ENCODE measurements at regions not wholly inside any gene's neighbourhood (a gene's known extent, or its start where the extent isn't known, plus 50 kb on each side); places are given as distances from the start of the nearest gene placed in this dataset.

DNA sequence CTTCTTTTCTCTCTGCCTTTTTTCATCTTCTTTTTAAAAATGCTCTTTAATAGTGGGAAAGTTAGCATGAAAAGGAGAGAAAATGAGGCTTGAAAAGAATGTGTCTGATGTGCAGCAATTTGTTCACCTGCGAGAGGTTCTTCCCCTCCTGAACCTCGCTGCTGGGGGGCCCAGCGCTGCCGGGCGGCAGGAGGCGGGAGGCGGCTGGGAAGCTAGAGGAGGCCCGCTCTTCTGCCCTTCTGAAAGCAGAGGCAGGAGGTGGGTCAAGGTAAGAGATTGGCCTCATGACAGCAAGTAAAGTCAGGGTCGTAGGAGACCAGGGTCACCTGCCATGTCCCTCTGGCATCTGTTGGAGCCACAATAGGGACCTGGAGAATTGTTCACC lies 78.6 kb upstream of the TNRC6C start:
- Histone ChIP-seq H2BK20ac (ENCODE audit: low read length) (no peak overlapping the region), H2BK12ac (ENCODE audit: low read depth, low read length) (no peak overlapping the region), H4K5ac (ENCODE audit: insufficient read length, low read depth, low read length) (no peak overlapping the region), H3K4me2 (ENCODE audit: insufficient read depth in 1 of 2, low read depth in 2 of 2, low read length in 2 of 2) (no peak overlapping the region), H3K36me3 (ENCODE audit: control insufficient read depth in 2 of 4, insufficient read depth in 4 of 4, low read length in 3 of 4) (no peaks in the 10 kb centered on the region), H4K8ac (ENCODE audit: extremely low read depth, insufficient read depth, low read length) (no peak overlapping the region), H3K56ac (replicated peaks; ENCODE audit: insufficient read length, low read depth, low read length) (no peak overlapping the region), H3K23me2 (ENCODE audit: low read depth, low read length) (no peaks in the 10 kb centered on the region), H4K20me1 (replicated peaks in 1 of 2; ENCODE audit: control insufficient read depth in 1 of 2, insufficient read depth in 2 of 2, low read length in 2 of 2) (peaks cover 0 to 2% of the 10 kb centered on the region in 2 experiments), H3K79me1 (ENCODE audit: low read depth, low read length) (no peaks in the 10 kb centered on the region), H2BK120ac (replicated peaks; ENCODE audit: low read depth, low read length) (no peak overlapping the region), H2AFZ (ENCODE audit: low read length) (no peak overlapping the region), H3K4ac (replicated peaks; ENCODE audit: insufficient read length, low read depth, low read length) (no peak overlapping the region), H3K4me3 (ENCODE audit: extremely low read depth in 1 of 4, insufficient read depth in 2 of 4, low read depth in 3 of 4, low read length in 4 of 4) (no peak overlapping the region), H3K4me1 (replicated peaks in 1 of 4; ENCODE audit: control insufficient read depth in 3 of 4, insufficient read depth in 4 of 4, low read length in 3 of 4) (peaks cover 0 to 10% (median 7%) of the 10 kb centered on the region in 4 experiments; a peak in 5 of 7 replicates), H2BK15ac (ENCODE audit: low read length) (no peak overlapping the region), H3K9me3 (ENCODE audit: insufficient read depth in 2 of 2, low read depth in 1 of 2, low read length in 1 of 2) (peaks cover 8% of the 10 kb centered on the region in 2 experiments; a peak in 2 of 4 replicates), H3K79me2 (ENCODE audit: control insufficient read depth in 1 of 2, insufficient read depth in 2 of 2, low read length in 2 of 2) (no peaks in the 10 kb centered on the region), H2AK5ac (ENCODE audit: low read depth, low read length) (no peak overlapping the region), H3K18ac (ENCODE audit: extremely low read depth, low read length) (no peak overlapping the region), H3K27ac (ENCODE audit: low read depth, low read length) (no peak overlapping the region), H3K23ac (ENCODE audit: insufficient read length) (no peak overlapping the region), H3K14ac (ENCODE audit: insufficient read length) (no peak overlapping the region), H3K9ac (replicated peaks in 1 of 4; ENCODE audit: extremely low read depth in 1 of 4, low read depth in 3 of 4, low read length in 3 of 4) (no peak overlapping the region), H4K91ac (replicated peaks; ENCODE audit: insufficient read length, low read length) (no peak overlapping the region), H2BK5ac (ENCODE audit: low read depth, low read length) (no peak overlapping the region), H3K27me3 (replicated peaks in 1 of 4; ENCODE audit: control insufficient read depth in 3 of 4, extremely low read depth in 1 of 4, insufficient read depth in 3 of 4, low read length in 3 of 4) (no peaks in the 10 kb centered on the region; a peak in 3 of 7 replicates)
- FAIRE-seq (no peak), DNase-seq (ENCODE audit: low read depth in 1 of 2, low spot score in 2 of 2) (no peak)
- ChIA-PET POLR2A (ENCODE audit: partially characterized antibody) (interaction anchor here (0.9 kb wide), 1 partner anchor 78 kb away, joined by 4 read pairs; the partner anchor contains the start of gene TNRC6C), CTCF (ENCODE audit: partially characterized antibody) (interaction anchor here (6.1 kb wide), 1 partner anchor 13 kb away, joined by 28 read pairs; no protein-coding TSS in a partner anchor)
- TF ChIP-seq TBP (IDR thresholded peaks at IDR 0.05; ENCODE audit: low read depth, low read length), result no peak
- TF ChIP-seq CEBPB (IDR thresholded peaks at IDR 0.05; ENCODE audit: low read depth, low read length), result no peak
- no peak for TF ChIP-seq EGR1 (IDR thresholded peaks at IDR 0.05; ENCODE audit: borderline replicate concordance, low read depth, low read length)
- no peak for TF ChIP-seq GABPA (IDR thresholded peaks at IDR 0.05; ENCODE audit: borderline replicate concordance, insufficient read depth, low read length)
- TF ChIP-seq SIRT6 (IDR thresholded peaks at IDR 0.05; ENCODE audit: low read length), result no peak
- no peak for TF ChIP-seq EP300 (IDR thresholded peaks at IDR 0.05; ENCODE audit: borderline replicate concordance in 1 of 2, low read depth in 2 of 2, low read length in 2 of 2)
- no peak for TF ChIP-seq BACH1 (IDR thresholded peaks at IDR 0.05; ENCODE audit: low read length)
- TF ChIP-seq HDAC2 (IDR thresholded peaks at IDR 0.05; ENCODE audit: borderline replicate concordance in 1 of 2, low read depth in 2 of 2, low read length in 2 of 2), result no peak
- TF ChIP-seq POLR2A (IDR thresholded peaks at IDR 0.05; ENCODE audit: control extremely low read depth in 1 of 2, low read depth in 2 of 2, low read length in 2 of 2), result no peak
- TF ChIP-seq CHD1 (IDR thresholded peaks at IDR 0.05; ENCODE audit: low read depth, low read length), result no peak
- TF ChIP-seq POLR2AphosphoS5 (IDR thresholded peaks at IDR 0.05; ENCODE audit: low read depth, low read length), result no peak
- no peak for TF ChIP-seq RAD21 (IDR thresholded peaks at IDR 0.05 in 1 of 2, conservative IDR thresholded peaks at IDR 0.05 in 1 of 2; ENCODE audit: low read depth in 2 of 2, low read length in 2 of 2)
- no peak for TF ChIP-seq SUZ12 (IDR thresholded peaks at IDR 0.05; ENCODE audit: low read length)
- TF ChIP-seq RXRA (IDR thresholded peaks at IDR 0.05; ENCODE audit: insufficient read depth, low read depth, low read length), result no peak
- WGBS, 2 experiments (ENCODE audit: extremely low coverage in 1 of 2, insufficient coverage in 1 of 2, insufficient read length in 1 of 2, insufficient replicate concordance in 2 of 2, low coverage in 1 of 2, low lambda C conversion rate in 2 of 2, missing lambda C conversion rate in 1 of 2), result 89% methylated on average over 9 of the region's 9 CpGs; no CpG with 5 or more reads in 1 of the 2 experiments
